Lower leg skin (tissue), 4 donors: ENCODE measurements at regions not wholly inside any gene's neighbourhood (a gene's known extent, or its start where the extent isn't known, plus 50 kb on each side); places are given as distances from the start of the nearest gene placed in this dataset.
"Not testable (repeated sequence)": the region's sequence is repeated elsewhere in the genome, so short reads cannot be mapped to it uniquely, and the experiment has no call there.

Experiments
- DNase-seq, 2 donors: peaks; one replicate each; pipeline ENCODE4 v3.0.0-alpha.2; 2019; ENCODE audit warnings: low spot score in 2 of 2
- H3K4me3 ChIP-seq: fragments of 200-600 bp; sonication (generic); 2 replicates; pipeline ENCODE4 v1.5.1; 2017; ENCODE audit warnings: mild to moderate bottlenecking, low read depth; ENCODE audit not compliant: poor library complexity, severe bottlenecking
- CTCF ChIP-seq, 3 donors: fragments of 450-650 bp; IDR thresholded peaks; one replicate each; pipeline ENCODE4 v1.5.1; 2016; ENCODE audit warnings: antibody characterized with exemption in 3 of 3, mild to moderate bottlenecking in 3 of 3, moderate library complexity in 2 of 3
- POLR2A ChIP-seq, 2 donors: fragments of 450-650 bp; IDR thresholded peaks; one replicate each; pipeline ENCODE4 v1.6.1; 2016 to 2017; ENCODE audit warnings: antibody characterized with exemption in 2 of 2, mild to moderate bottlenecking in 1 of 2, moderate library complexity in 1 of 2
- WGBS, 2 donors: methylation state at CpG; one replicate each; pipeline ENCODE4 v1.1.5; 2018; 5-methylcytosine and 5-hydroxymethylcytosine counted together
- intact Hi-C: fragments of 100-400 bp; cut with DNase I; formaldehyde crosslinking; loops from one replicate; pipeline ENCODE4 v1.15.0; 2023; ENCODE audit warnings: low total_unique reads

GRCh38 chr9:7315116-7315515, 484.5 kb downstream of the DMAC1 start:
- no peak overlapping the region for H3K4me3 ChIP-seq
- 77% methylated on average over 3 of the region's 3 CpGs for WGBS, 2 donors
- DNase-seq, result no peak
- intact Hi-C loops, result no loop called here
- TF ChIP-seq CTCF (IDR thresholded peaks at IDR 0.05), result no peak
- no peak for TF ChIP-seq POLR2A (IDR thresholded peaks at IDR 0.05)

DNA sequence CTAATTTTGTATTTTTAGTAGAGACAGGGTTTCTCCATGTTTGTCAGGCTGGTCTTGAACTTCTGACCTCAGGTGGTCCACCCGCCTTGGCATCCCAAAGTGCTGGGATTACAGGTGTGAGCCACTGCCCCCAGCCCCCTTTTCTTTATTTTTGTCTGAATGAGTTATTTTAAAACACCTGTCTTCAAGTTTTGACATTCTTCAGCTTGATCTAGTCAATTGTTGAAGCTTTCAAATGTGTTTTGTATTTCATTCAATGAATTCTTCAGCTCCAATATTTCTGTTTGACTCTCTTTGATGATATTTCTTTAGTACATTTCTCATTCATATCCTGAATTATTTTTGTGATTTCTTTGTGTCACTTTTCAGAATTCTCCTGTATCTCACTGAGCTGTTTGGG, 486.2 kb downstream of the DMAC1 start:
- TF ChIP-seq CTCF (IDR thresholded peaks at IDR 0.05) (no peak), POLR2A (IDR thresholded peaks at IDR 0.05) (no peak)
- 96% methylated on average over 1 of the region's 1 CpG for WGBS, 2 donors
- intact Hi-C loops, result no loop called here
- no peak for DNase-seq
- H3K4me3 ChIP-seq, result no peak overlapping the region

- WGBS, 2 donors, result 91 to 94% methylated on average over 7 of the region's 7 CpGs
- H3K4me3 ChIP-seq, DNase-seq, intact Hi-C loops: not testable (repeated sequence)
Measured at GRCh38 chr9:7309051-7309450, 490.5 kb downstream of the DMAC1 start.

- H3K4me3 ChIP-seq, result no peak overlapping the region
- DNase-seq, result no peak
- 81 to 96% methylated on average over 3 of the region's 3 CpGs for WGBS, 2 donors
- TF ChIP-seq POLR2A (IDR thresholded peaks at IDR 0.05), result no peak
- TF ChIP-seq CTCF (IDR thresholded peaks at IDR 0.05), result no peak
- intact Hi-C loops, result no loop called here
Measured at GRCh38 chr9:7305677-7306076, 493.9 kb downstream of the DMAC1 start.

DNA sequence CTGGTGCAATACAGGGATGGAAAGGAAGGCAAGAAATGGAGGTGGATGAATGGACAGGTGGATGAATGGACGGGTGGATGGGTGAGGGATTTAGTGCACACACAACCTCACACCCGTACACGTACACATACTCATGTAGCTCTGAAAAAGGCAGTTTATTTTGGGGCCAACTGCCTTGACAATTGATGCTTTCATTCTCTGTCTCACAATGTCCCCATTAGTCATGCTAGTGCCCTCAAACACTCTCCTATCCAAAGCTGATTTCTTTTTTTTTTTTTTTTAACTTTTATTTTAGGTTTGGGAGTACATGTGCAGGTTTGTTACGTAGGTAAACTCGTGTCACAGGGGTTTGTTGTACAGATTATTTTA, 495.0 kb downstream of the DMAC1 start:
- H3K4me3 ChIP-seq, result no peak overlapping the region
- no peak for DNase-seq
- TF ChIP-seq POLR2A (IDR thresholded peaks at IDR 0.05), result no peak
- no peak for TF ChIP-seq CTCF (IDR thresholded peaks at IDR 0.05)
- intact Hi-C loops, result no loop called here
- WGBS, 2 donors, result 76 to 78% methylated on average over 5 of the region's 5 CpGs

GRCh38 chr9:7303907-7304626, 495.5 kb downstream of the DMAC1 start:
- 34 to 41% methylated on average over 10 of the region's 10 CpGs for WGBS, 2 donors
- DNase-seq, result no peak
- intact Hi-C loops, result no loop called here
- H3K4me3 ChIP-seq, result no peak overlapping the region
- TF ChIP-seq CTCF (IDR thresholded peaks at IDR 0.05) (no peak), POLR2A (IDR thresholded peaks at IDR 0.05) (no peak)
